Testis (tissue), 2 donors: ENCODE measurements at regions not wholly inside any gene's neighbourhood (a gene's known extent, or its start where the extent isn't known, plus 50 kb on each side); places are given as distances from the start of the nearest gene placed in this dataset.

Experiments used
- CTCF ChIP-seq, 3 experiments: fragments of 450-650 bp in 2 of 3; fragments of 200-600 bp in 1 of 3; sonication (generic) in 1 of 3; IDR thresholded peaks; one replicate each; pipeline ENCODE4 v1.5.1; 2016 to 2019; ENCODE audit warnings: antibody characterized with exemption in 3 of 3, mild to moderate bottlenecking in 2 of 3, moderate library complexity in 1 of 3
- POLR2A ChIP-seq: fragments of 450-650 bp; IDR thresholded peaks from one replicate; pipeline ENCODE4 v1.6.1; 2017; ENCODE audit warnings: antibody characterized with exemption, mild to moderate bottlenecking, moderate library complexity

DNA sequence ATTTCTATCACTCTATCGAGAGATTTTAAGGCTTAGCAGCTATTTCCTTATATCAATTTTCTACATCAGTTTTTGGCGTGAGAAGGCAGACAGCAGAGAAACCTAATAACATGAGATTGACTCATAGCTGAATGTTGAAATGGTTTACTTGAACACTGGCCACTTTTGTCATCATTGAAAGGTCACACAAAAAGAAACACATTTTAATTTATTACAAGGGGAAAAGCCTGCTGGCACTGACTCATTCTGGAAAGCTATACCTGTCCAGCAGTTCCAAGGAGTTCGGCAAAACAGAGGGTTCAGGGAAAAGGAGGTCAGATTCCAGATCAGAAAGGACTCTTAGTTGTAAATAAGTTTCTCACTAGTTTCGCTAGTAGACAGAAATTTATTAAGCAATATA, 566.4 kb downstream of the DNAH5 start:
- TF ChIP-seq CTCF (IDR thresholded peaks at IDR 0.05) = no peak
- TF ChIP-seq POLR2A = no peak
